GM06990 (cell line): ENCODE measurements at regions not wholly inside any gene's neighbourhood (a gene's known extent, or its start where the extent isn't known, plus 50 kb on each side); places are given as distances from the start of the nearest gene placed in this dataset.

Experiments used
- DNase-seq: peaks from one replicate; pipeline ENCODE4 v3.0.0-alpha.2; 2011; ENCODE audit not compliant: insufficient read length; ENCODE audit errors: extremely low read depth
- H3K27me3 ChIP-seq: replicated peaks from 2 replicates; pipeline ENCODE4 v1.6.0; 2011; ENCODE audit warnings: low read length; ENCODE audit not compliant: control insufficient read depth, insufficient read depth
- H3K36me3 ChIP-seq: 2 replicates; pipeline ENCODE4 v1.5.1; 2011; ENCODE audit warnings: low read length; ENCODE audit not compliant: control insufficient read depth, insufficient read depth
- H3K4me3 ChIP-seq: replicated peaks from 2 replicates; pipeline ENCODE4 v1.5.1; 2011; ENCODE audit warnings: low read depth, mild to moderate bottlenecking, control low read depth, low read length
- CTCF ChIP-seq: IDR thresholded peaks from 2 replicates; pipeline ENCODE4 v1.5.1; 2011; ENCODE audit warnings: low read length, control low read depth, mild to moderate bottlenecking, inconsistent platforms; ENCODE audit not compliant: insufficient read depth, poor library complexity, severe bottlenecking

GRCh38 chr10:6755781-6756460 is 175.8 kb upstream of the PRKCQ start:
- no peaks in the 10 kb centered on the region; the same call in 1 of the 2 replicates for H3K27me3 ChIP-seq
- no peaks in the 10 kb centered on the region for H3K36me3 ChIP-seq
- DNase-seq, result no peak
- no peak overlapping the region for H3K4me3 ChIP-seq
- no peak for TF ChIP-seq CTCF

GRCh38 chr10:6753644-6754043 is 173.6 kb upstream of the PRKCQ start:
- Histone ChIP-seq H3K27me3 (no peaks in the 10 kb centered on the region; the same call in 1 of the 2 replicates), H3K36me3 (no peaks in the 10 kb centered on the region), H3K4me3 (no peak overlapping the region)
- no peak for DNase-seq
- no peak for TF ChIP-seq CTCF

- TF ChIP-seq CTCF, result no peak
- no peaks in the 10 kb centered on the region for H3K27me3 ChIP-seq
Observed at GRCh38 chr10:6751363-6751762, 171.3 kb upstream of the PRKCQ start.

GRCh38 chr10:6748981-6749635 is 169.0 kb upstream of the PRKCQ start:
- no peak for TF ChIP-seq CTCF
- Histone ChIP-seq H3K27me3 (no peaks in the 10 kb centered on the region), H3K4me3 (no peak overlapping the region), H3K36me3 (no peaks in the 10 kb centered on the region)
- DNase-seq, result no peak

More at GRCh38 chr10:6751363-6751762, 171.3 kb upstream of the PRKCQ start:
- Histone ChIP-seq H3K4me3 (no peak overlapping the region), H3K36me3 (no peaks in the 10 kb centered on the region)
- no peak for DNase-seq

GRCh38 chr10:6748029-6748428 is 168.0 kb upstream of the PRKCQ start:
- DNase-seq, result no peak
- no peak for TF ChIP-seq CTCF
- no peaks in the 10 kb centered on the region for H3K27me3 ChIP-seq
- no peak overlapping the region for H3K4me3 ChIP-seq
- no peaks in the 10 kb centered on the region for H3K36me3 ChIP-seq
